IMR-90 (cell line): ENCODE measurements at regions not wholly inside any gene's neighbourhood (a gene's known extent, or its start where the extent isn't known, plus 50 kb on each side); places are given as distances from the start of the nearest gene placed in this dataset.
"Not testable (repeated sequence)": the region's sequence is repeated elsewhere in the genome, so short reads cannot be mapped to it uniquely, and the experiment has no call there.

Experiments used
- ATAC-seq: fragments of 200-7000 bp; cut with Tn5 transposase; 2 replicates; pipeline ENCODE4 v1.9.1; 2020; ENCODE audit warnings: low read depth, mild to moderate bottlenecking, moderate library complexity
- BruUV-seq: library from RNA; stranded (reverse); fragments of 400-500 nt; replicated peaks from 2 replicates; lab custom pipeline; 2021; lab: Mats Ljungman, UMichigan
- CTCF ChIA-PET: fragments of 300-600 bp; formaldehyde crosslinking; extraction: SDS; loops from one replicate; lab custom pipeline; 2021; ENCODE audit warnings: antibody characterized with exemption; lab: Yijun Ruan, JAX
- POLR2A ChIA-PET: fragments of 300-600 bp; sonication (Branson Sonifier 250); formaldehyde crosslinking; loops from one replicate; lab custom pipeline; 2022; ENCODE audit warnings: antibody characterized with exemption; ENCODE audit not compliant: unreplicated experiment; lab: Charles Lee
- DNase-seq: peaks from one replicate; pipeline ENCODE4 v3.0.0; 2013
- H2AFZ ChIP-seq: replicated peaks from 2 replicates; pipeline ENCODE3; 2013; ENCODE audit warnings: low read length, mild to moderate bottlenecking; ENCODE audit not compliant: poor library complexity
- H2AK5ac ChIP-seq: 2 replicates; pipeline ENCODE4 v1.6.1; 2013; ENCODE audit warnings: low read depth, low read length, inconsistent platforms
- H2AK9ac ChIP-seq: replicated peaks from 2 replicates; pipeline ENCODE3; 2013; ENCODE audit warnings: mild to moderate bottlenecking, low read depth, low read length, moderate library complexity; ENCODE audit not compliant: poor library complexity
- H2BK120ac ChIP-seq: 2 replicates; pipeline ENCODE4 v1.6.1; 2013; ENCODE audit warnings: low read depth, low read length, inconsistent platforms
- H2BK15ac ChIP-seq: 3 replicates; pipeline ENCODE4 v1.6.1; 2013; ENCODE audit warnings: low read depth, low read length, inconsistent platforms
- H2BK20ac ChIP-seq: 2 replicates; pipeline ENCODE4 v1.6.1; 2013; ENCODE audit warnings: low read depth, mild to moderate bottlenecking, inconsistent platforms, low read length, moderate library complexity
- H2BK5ac ChIP-seq: 2 replicates; pipeline ENCODE4 v1.6.1; 2013; ENCODE audit warnings: mild to moderate bottlenecking, low read depth, low read length, inconsistent platforms; ENCODE audit not compliant: poor library complexity, severe bottlenecking
- H3K14ac ChIP-seq: replicated peaks from 2 replicates; pipeline ENCODE4 v1.6.1; 2013; ENCODE audit warnings: low read depth, low read length, inconsistent platforms
- H3K18ac ChIP-seq: 2 replicates; pipeline ENCODE4 v1.6.1; 2013; ENCODE audit warnings: low read depth, low read length, control low read depth
- H3K23ac ChIP-seq: 2 replicates; pipeline ENCODE4 v1.6.1; 2013; ENCODE audit warnings: low read depth, low read length, inconsistent platforms
- H3K27ac ChIP-seq: 2 replicates; pipeline ENCODE4 v1.5.1; 2013; ENCODE audit warnings: mild to moderate bottlenecking, control low read depth, low read length; ENCODE audit not compliant: insufficient read depth
- H3K27me3 ChIP-seq: 2 replicates; pipeline ENCODE4 v1.6.1; 2013; ENCODE audit warnings: low read length; ENCODE audit not compliant: control insufficient read depth, insufficient read depth
- H3K36me3 ChIP-seq: 2 replicates; pipeline ENCODE4 v1.6.1; 2013; ENCODE audit warnings: low read length, mixed read lengths; ENCODE audit not compliant: control insufficient read depth, insufficient read depth
- H3K4ac ChIP-seq: 2 replicates; pipeline ENCODE4 v1.6.1; 2013; ENCODE audit warnings: low read depth, low read length, inconsistent platforms
- H3K4me1 ChIP-seq: 2 replicates; pipeline ENCODE4 v1.6.1; 2013; ENCODE audit warnings: low read length, mixed read lengths; ENCODE audit not compliant: control insufficient read depth, insufficient read depth
- H3K4me2 ChIP-seq: 2 replicates; pipeline ENCODE4 v1.6.1; 2013; ENCODE audit warnings: low read depth, mild to moderate bottlenecking, control low read depth, low read length, moderate library complexity
- H3K4me3 ChIP-seq: 2 replicates; pipeline ENCODE4 v1.5.1; 2013; ENCODE audit warnings: low read depth, mild to moderate bottlenecking, control low read depth, low read length, moderate library complexity; ENCODE audit not compliant: insufficient read depth
- H3K56ac ChIP-seq: 2 replicates; pipeline ENCODE4 v1.6.1; 2013; ENCODE audit warnings: low read length, inconsistent platforms; ENCODE audit not compliant: insufficient read depth; ENCODE audit errors: extremely low read depth
- H3K79me1 ChIP-seq, 2 experiments: 2 replicates each; pipeline ENCODE4 v1.6.1; 2013; ENCODE audit warnings: low read length in 2 of 2, inconsistent platforms in 1 of 2, low read depth in 1 of 2
- H3K9ac ChIP-seq: 2 replicates; pipeline ENCODE4 v1.6.1; 2013; ENCODE audit warnings: low read depth, low read length, control low read depth
- H3K9me1 ChIP-seq: 2 replicates; pipeline ENCODE4 v1.6.1; 2013; ENCODE audit warnings: low read length, inconsistent platforms; ENCODE audit not compliant: insufficient read depth
- H3K9me3 ChIP-seq: 2 replicates; pipeline ENCODE4 v1.6.1; 2013; ENCODE audit warnings: low read length; ENCODE audit not compliant: control insufficient read depth, insufficient read depth
- H4K20me1 ChIP-seq: 2 replicates; pipeline ENCODE4 v1.6.1; 2013; ENCODE audit warnings: low read length, inconsistent platforms; ENCODE audit not compliant: insufficient read depth
- H4K5ac ChIP-seq: 2 replicates; pipeline ENCODE4 v1.6.1; 2013; ENCODE audit warnings: mild to moderate bottlenecking, low read depth, low read length, control low read depth
- H4K8ac ChIP-seq, 2 experiments: 2 replicates each; pipeline ENCODE4 v1.6.1; 2013; ENCODE audit warnings: low read depth in 2 of 2, low read length in 2 of 2, control low read depth in 1 of 2, inconsistent platforms in 1 of 2
- H4K91ac ChIP-seq: 2 replicates; pipeline ENCODE4 v1.6.1; 2013; ENCODE audit warnings: low read depth, low read length, inconsistent platforms; ENCODE audit not compliant: insufficient read depth
- WGBS, 2 experiments: methylation state at CpG; one replicate each; pipeline versions ENCODE4 v1.1.5 to v1.1.7; 2013; ENCODE audit warnings: missing lambda C conversion rate in 2 of 2; ENCODE audit not compliant: insufficient read length in 1 of 2; ENCODE audit errors: extremely low coverage in 2 of 2; 5-methylcytosine and 5-hydroxymethylcytosine counted together
- dilution Hi-C: fragments of 300-500 bp; cut with HindIII; formaldehyde crosslinking; loops from one replicate; pipeline ENCODE4 v1.14.3; 2018; ENCODE audit warnings: low sequenced_read_pairs; ENCODE audit not compliant: unreplicated experiment
- in situ Hi-C: fragments of 300-500 bp; cut with MboI; formaldehyde crosslinking; loops from 3 replicates; pipeline ENCODE4 v1.14.3; 2019; ENCODE audit warnings: low sequenced_read_pairs, inconsistent platforms, mixed read lengths
- intact Hi-C: fragments of 100-400 bp; cut with micrococcal nuclease; formaldehyde crosslinking; loops from 2 replicates; pipeline ENCODE4 v1.10.0; 2022

- DNase-seq, H3K23ac ChIP-seq, H2AFZ ChIP-seq, H3K4ac ChIP-seq, H2BK15ac ChIP-seq, H3K4me1 ChIP-seq, ATAC-seq, H3K4me2 ChIP-seq, H3K27ac ChIP-seq, H4K8ac ChIP-seq, H4K91ac ChIP-seq, H3K9ac ChIP-seq, H3K79me1 ChIP-seq, BruUV-seq, H3K56ac ChIP-seq, H4K20me1 ChIP-seq, H3K14ac ChIP-seq, H3K4me3 ChIP-seq, POLR2A ChIA-PET, H2AK5ac ChIP-seq, H2BK5ac ChIP-seq, H2AK9ac ChIP-seq, H3K27me3 ChIP-seq, H3K9me1 ChIP-seq, H2BK120ac ChIP-seq, dilution Hi-C loops, H3K9me3 ChIP-seq, H3K36me3 ChIP-seq, H2BK20ac ChIP-seq, H4K5ac ChIP-seq, H3K18ac ChIP-seq: not testable (repeated sequence)
- no CpG with 5 or more reads among the region's 4 CpGs for WGBS, 2 experiments
- in situ Hi-C loops, result loop anchor here (25.0 kb wide), 1 partner anchor 366 kb away; no protein-coding TSS in a partner anchor
- intact Hi-C loops, result loop anchor here (5.0 to 10.0 kb wide), 2 partner anchors 144 to 407 kb away; partner anchors contain the start of gene HMGA2
- CTCF ChIA-PET, result interaction anchor here (1.3 kb wide), 1 partner anchor 121 kb away, joined by 5 read pairs; no protein-coding TSS in a partner anchor
Observed at GRCh38 chr12:65678172-65678571, 146.1 kb upstream of the HMGA2 start.
